ENCODE measurements at regions not wholly inside any gene's neighbourhood (a gene's known extent, or its start where the extent isn't known, plus 50 kb on each side); places are given as distances from the start of the nearest gene placed in this dataset.

GRCh38 chr15:47432826-47433225 lies 284.5 kb upstream of the SEMA6D start:
- peaks cover 27% of the 10 kb centered on the region for H3K9me3 ChIP-seq (ENCODE audit: low read length)
- no peak overlapping the region for H3K4me3 ChIP-seq (ENCODE audit: low read length)
- H3K4me2 ChIP-seq (ENCODE audit: low read depth, low read length, poor library complexity, severe bottlenecking), result no peak overlapping the region
- H4K20me1 ChIP-seq (ENCODE audit: insufficient read depth, low read depth, low read length), result no peaks in the 10 kb centered on the region
- H3K4me1 ChIP-seq (ENCODE audit: low read length), result no peaks in the 10 kb centered on the region
- H2AFZ ChIP-seq (ENCODE audit: low read length), result no peak overlapping the region
- H3K9me2 ChIP-seq (replicated peaks; ENCODE audit: insufficient read depth, low read length), result no peaks in the 10 kb centered on the region
- no peak overlapping the region for H3K9ac ChIP-seq (ENCODE audit: low read length)
- H3K27ac ChIP-seq (ENCODE audit: low read length), result no peak overlapping the region
- H3K36me3 ChIP-seq (ENCODE audit: insufficient read depth, low read length), result no peaks in the 10 kb centered on the region
- DNase-seq, result no peak
- H3K27me3 ChIP-seq (ENCODE audit: low read length), result no peaks in the 10 kb centered on the region
- no peaks in the 10 kb centered on the region for H3K79me2 ChIP-seq (ENCODE audit: low read length)

GRCh38 chr15:47434596-47434995 lies 282.7 kb upstream of the SEMA6D start:
- Histone ChIP-seq H3K9me3 (ENCODE audit: low read length) (peaks cover 22% of the 10 kb centered on the region), H3K9me2 (replicated peaks; ENCODE audit: insufficient read depth, low read length) (no peaks in the 10 kb centered on the region), H3K27ac (ENCODE audit: low read length) (no peak overlapping the region), H3K36me3 (ENCODE audit: insufficient read depth, low read length) (no peaks in the 10 kb centered on the region), H4K20me1 (ENCODE audit: insufficient read depth, low read depth, low read length) (no peaks in the 10 kb centered on the region), H3K4me2 (ENCODE audit: low read depth, low read length, poor library complexity, severe bottlenecking) (no peak overlapping the region), H3K4me3 (ENCODE audit: low read length) (no peak overlapping the region), H3K27me3 (ENCODE audit: low read length) (no peaks in the 10 kb centered on the region), H3K4me1 (ENCODE audit: low read length) (no peaks in the 10 kb centered on the region), H3K79me2 (ENCODE audit: low read length) (no peaks in the 10 kb centered on the region), H2AFZ (ENCODE audit: low read length) (no peak overlapping the region), H3K9ac (ENCODE audit: low read length) (no peak overlapping the region)
- no peak for DNase-seq

DNA sequence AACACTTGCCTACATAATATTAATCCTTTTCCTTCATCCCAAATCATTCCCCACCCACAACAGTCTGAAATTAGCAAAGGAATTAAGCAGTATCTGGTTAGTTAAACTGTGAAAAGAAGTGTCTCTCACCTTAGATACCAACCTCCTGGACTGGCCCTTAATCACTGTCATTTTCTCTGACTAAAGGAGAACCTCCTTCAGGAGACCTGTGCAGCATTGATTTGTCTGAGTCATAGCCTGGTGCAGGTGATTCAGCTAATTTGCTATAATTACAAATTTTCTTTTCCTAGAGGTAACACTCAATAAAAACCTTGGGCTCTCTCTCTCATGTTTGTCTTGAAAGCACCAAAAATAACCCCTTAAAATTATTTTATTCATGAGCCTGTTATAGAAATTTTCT lies 279.8 kb upstream of the SEMA6D start:
- H4K20me1 ChIP-seq (ENCODE audit: insufficient read depth, low read depth, low read length), result no peaks in the 10 kb centered on the region
- H3K9ac ChIP-seq (ENCODE audit: low read length), result no peak overlapping the region
- H3K4me2 ChIP-seq (ENCODE audit: low read depth, low read length, poor library complexity, severe bottlenecking), result no peak overlapping the region
- no peak overlapping the region for H3K4me3 ChIP-seq (ENCODE audit: low read length)
- DNase-seq, result no peak
- H3K4me1 ChIP-seq (ENCODE audit: low read length), result no peaks in the 10 kb centered on the region
- no peaks in the 10 kb centered on the region for H3K27me3 ChIP-seq (ENCODE audit: low read length)
- peaks cover 11% of the 10 kb centered on the region for H3K9me3 ChIP-seq (ENCODE audit: low read length)
- no peaks in the 10 kb centered on the region for H3K79me2 ChIP-seq (ENCODE audit: low read length)
- no peaks in the 10 kb centered on the region for H3K36me3 ChIP-seq (ENCODE audit: insufficient read depth, low read length)
- no peak overlapping the region for H3K27ac ChIP-seq (ENCODE audit: low read length)
- no peak overlapping the region for H2AFZ ChIP-seq (ENCODE audit: low read length)
- no peaks in the 10 kb centered on the region for H3K9me2 ChIP-seq (replicated peaks; ENCODE audit: insufficient read depth, low read length)

GRCh38 chr15:47439146-47440111 lies 277.9 kb upstream of the SEMA6D start:
- no peaks in the 10 kb centered on the region for H3K4me1 ChIP-seq (ENCODE audit: low read length)
- no peaks in the 10 kb centered on the region for H3K79me2 ChIP-seq (ENCODE audit: low read length)
- H3K4me3 ChIP-seq (ENCODE audit: low read length), result no peak overlapping the region
- H3K9ac ChIP-seq (ENCODE audit: low read length), result no peak overlapping the region
- no peaks in the 10 kb centered on the region for H3K27me3 ChIP-seq (ENCODE audit: low read length)
- no peaks in the 10 kb centered on the region for H3K9me2 ChIP-seq (replicated peaks; ENCODE audit: insufficient read depth, low read length)
- no peaks in the 10 kb centered on the region for H4K20me1 ChIP-seq (ENCODE audit: insufficient read depth, low read depth, low read length)
- H3K9me3 ChIP-seq (ENCODE audit: low read length), result peaks cover 20% of the 10 kb centered on the region
- no peak overlapping the region for H3K27ac ChIP-seq (ENCODE audit: low read length)
- no peak overlapping the region for H3K4me2 ChIP-seq (ENCODE audit: low read depth, low read length, poor library complexity, severe bottlenecking)
- no peaks in the 10 kb centered on the region for H3K36me3 ChIP-seq (ENCODE audit: insufficient read depth, low read length)
- no peak for DNase-seq
- no peak overlapping the region for H2AFZ ChIP-seq (ENCODE audit: low read length)

GRCh38 chr15:47442371-47442770 lies 274.9 kb upstream of the SEMA6D start:
- Histone ChIP-seq H3K9ac (ENCODE audit: low read length) (no peak overlapping the region), H3K9me3 (ENCODE audit: low read length) (peaks cover 27% of the 10 kb centered on the region), H4K20me1 (ENCODE audit: insufficient read depth, low read depth, low read length) (no peaks in the 10 kb centered on the region), H3K79me2 (ENCODE audit: low read length) (no peaks in the 10 kb centered on the region), H3K36me3 (ENCODE audit: insufficient read depth, low read length) (no peaks in the 10 kb centered on the region), H3K27ac (ENCODE audit: low read length) (no peak overlapping the region), H3K4me1 (ENCODE audit: low read length) (no peaks in the 10 kb centered on the region), H2AFZ (ENCODE audit: low read length) (no peak overlapping the region), H3K4me3 (ENCODE audit: low read length) (no peak overlapping the region), H3K4me2 (ENCODE audit: low read depth, low read length, poor library complexity, severe bottlenecking) (no peak overlapping the region), H3K27me3 (ENCODE audit: low read length) (no peaks in the 10 kb centered on the region), H3K9me2 (replicated peaks; ENCODE audit: insufficient read depth, low read length) (no peaks in the 10 kb centered on the region)
- no peak for DNase-seq

DNA sequence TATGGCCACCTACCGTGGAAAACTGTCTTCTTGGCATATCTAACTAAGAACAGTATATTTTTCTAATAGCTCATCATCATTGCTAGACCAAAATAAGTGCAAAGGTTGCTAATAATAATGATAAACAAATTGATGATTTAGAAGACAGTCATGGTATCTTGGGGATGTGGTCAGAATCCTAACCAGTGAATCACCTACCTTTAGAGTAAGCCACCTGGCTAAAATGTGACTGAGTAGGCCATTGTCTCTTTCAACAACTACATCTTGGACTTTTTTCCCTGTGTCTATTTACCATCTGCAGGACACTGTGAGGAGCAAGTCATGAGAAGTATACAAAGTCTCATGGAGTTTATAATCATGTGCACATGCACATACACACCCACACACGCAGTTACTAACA lies 273.5 kb upstream of the SEMA6D start:
- Histone ChIP-seq H3K9me2 (replicated peaks; ENCODE audit: insufficient read depth, low read length) (no peaks in the 10 kb centered on the region), H2AFZ (ENCODE audit: low read length) (no peak overlapping the region), H3K79me2 (ENCODE audit: low read length) (no peaks in the 10 kb centered on the region), H3K9me3 (ENCODE audit: low read length) (peaks cover 27% of the 10 kb centered on the region), H3K4me3 (ENCODE audit: low read length) (no peak overlapping the region), H3K27me3 (ENCODE audit: low read length) (no peaks in the 10 kb centered on the region), H3K4me2 (ENCODE audit: low read depth, low read length, poor library complexity, severe bottlenecking) (no peak overlapping the region), H3K9ac (ENCODE audit: low read length) (no peak overlapping the region), H3K4me1 (ENCODE audit: low read length) (no peaks in the 10 kb centered on the region), H3K27ac (ENCODE audit: low read length) (no peak overlapping the region), H3K36me3 (ENCODE audit: insufficient read depth, low read length) (no peaks in the 10 kb centered on the region), H4K20me1 (ENCODE audit: insufficient read depth, low read depth, low read length) (no peaks in the 10 kb centered on the region)
- no peak for DNase-seq

DNA sequence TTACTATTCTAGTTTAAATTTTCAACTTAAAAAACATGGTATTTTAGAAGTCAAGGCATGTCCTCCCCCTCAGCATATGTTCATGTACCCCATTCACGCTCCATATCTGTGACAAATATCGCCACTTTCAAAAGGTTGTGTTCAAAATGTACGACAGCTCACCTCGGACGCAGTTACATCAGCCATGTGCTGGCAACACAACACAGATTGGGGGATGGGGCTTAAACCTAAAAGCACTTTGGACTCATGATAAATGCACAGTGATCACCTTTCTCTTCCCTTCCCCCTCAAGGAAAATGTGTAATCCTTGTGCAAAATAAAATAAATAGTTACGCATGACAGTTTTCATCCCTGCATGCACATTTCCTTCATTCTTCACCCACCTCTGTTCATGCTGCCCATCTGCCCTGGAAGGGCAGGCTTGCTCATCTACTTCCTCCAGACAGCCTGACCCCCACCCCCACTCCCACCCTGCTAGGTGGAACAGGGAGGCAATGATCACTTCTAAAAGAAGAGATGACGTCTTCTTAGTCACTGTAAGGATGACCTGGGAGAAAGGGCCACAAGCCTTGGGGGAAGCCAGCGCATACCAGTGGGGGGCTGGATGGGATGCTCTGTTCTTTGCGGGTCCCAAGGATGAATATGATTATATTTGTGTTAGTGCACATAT lies 271.4 kb upstream of the SEMA6D start:
- Histone ChIP-seq H4K20me1 (ENCODE audit: insufficient read depth, low read depth, low read length) (no peaks in the 10 kb centered on the region), H3K4me3 (ENCODE audit: low read length) (no peak overlapping the region), H3K36me3 (ENCODE audit: insufficient read depth, low read length) (no peaks in the 10 kb centered on the region), H3K9ac (ENCODE audit: low read length) (no peak overlapping the region), H3K27me3 (ENCODE audit: low read length) (no peaks in the 10 kb centered on the region), H3K79me2 (ENCODE audit: low read length) (no peaks in the 10 kb centered on the region), H3K9me2 (replicated peaks; ENCODE audit: insufficient read depth, low read length) (no peaks in the 10 kb centered on the region), H3K27ac (ENCODE audit: low read length) (no peak overlapping the region), H3K4me2 (ENCODE audit: low read depth, low read length, poor library complexity, severe bottlenecking) (no peak overlapping the region), H3K9me3 (ENCODE audit: low read length) (peaks cover 33% of the 10 kb centered on the region), H2AFZ (ENCODE audit: low read length) (no peak overlapping the region), H3K4me1 (ENCODE audit: low read length) (no peaks in the 10 kb centered on the region)
- no peak for DNase-seq

DNA sequence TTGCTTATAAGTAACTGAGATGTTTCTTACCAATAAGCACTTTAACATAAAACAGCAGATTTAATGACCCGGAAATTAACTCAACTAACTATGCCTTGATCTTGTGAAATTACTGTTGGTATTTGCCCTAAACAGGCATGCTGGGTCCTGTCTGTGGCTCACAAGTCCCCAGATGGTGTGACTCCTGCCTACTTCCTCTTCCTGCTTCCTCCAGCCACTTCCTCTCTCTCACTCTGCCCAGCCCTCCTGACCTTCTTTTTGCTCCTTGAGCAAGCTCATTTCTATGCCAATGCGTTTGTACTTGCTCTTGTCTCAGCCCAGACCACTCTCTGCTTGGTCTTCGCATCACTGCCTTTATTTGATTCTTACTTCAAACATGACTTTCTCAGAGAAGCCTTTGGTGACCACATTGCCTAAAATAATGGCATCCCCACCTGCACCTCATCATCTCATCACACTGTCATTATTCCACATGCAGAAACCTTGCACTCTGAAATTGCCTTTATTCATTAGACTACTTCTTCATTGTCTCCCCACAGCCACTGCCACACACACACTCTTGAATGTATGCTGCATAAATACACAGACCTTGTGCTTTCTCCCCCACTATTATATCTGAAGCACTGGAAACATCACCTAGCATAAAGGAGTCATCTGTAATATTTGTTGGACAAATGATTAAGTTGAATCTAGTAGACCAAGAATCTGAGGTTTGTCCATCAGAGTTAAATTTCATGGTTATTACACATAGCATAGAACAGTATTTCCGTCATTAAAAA lies 256.3 kb upstream of the SEMA6D start:
- Histone ChIP-seq H3K27me3 (ENCODE audit: low read length) (no peaks in the 10 kb centered on the region), H3K4me3 (ENCODE audit: low read length) (no peak overlapping the region), H3K27ac (ENCODE audit: low read length) (no peak overlapping the region), H3K9me2 (replicated peaks; ENCODE audit: insufficient read depth, low read length) (no peaks in the 10 kb centered on the region; the same call in 1 of the 2 replicates), H3K4me1 (ENCODE audit: low read length) (peaks cover 4% of the 10 kb centered on the region), H3K4me2 (ENCODE audit: low read depth, low read length, poor library complexity, severe bottlenecking) (no peak overlapping the region), H2AFZ (ENCODE audit: low read length) (peak overlapping the region; percentile 18; the same call in 1 of the 2 replicates), H4K20me1 (ENCODE audit: insufficient read depth, low read depth, low read length) (no peaks in the 10 kb centered on the region), H3K9ac (ENCODE audit: low read length) (no peak overlapping the region), H3K9me3 (ENCODE audit: low read length) (peaks cover 16% of the 10 kb centered on the region), H3K36me3 (ENCODE audit: insufficient read depth, low read length) (no peaks in the 10 kb centered on the region), H3K79me2 (ENCODE audit: low read length) (no peaks in the 10 kb centered on the region)
- peak; percentile 46 for DNase-seq
